ENCODE measurements at regions not wholly inside any gene's neighbourhood (a gene's known extent, or its start where the extent isn't known, plus 50 kb on each side); places are given as distances from the start of the nearest gene placed in this dataset.

DNA sequence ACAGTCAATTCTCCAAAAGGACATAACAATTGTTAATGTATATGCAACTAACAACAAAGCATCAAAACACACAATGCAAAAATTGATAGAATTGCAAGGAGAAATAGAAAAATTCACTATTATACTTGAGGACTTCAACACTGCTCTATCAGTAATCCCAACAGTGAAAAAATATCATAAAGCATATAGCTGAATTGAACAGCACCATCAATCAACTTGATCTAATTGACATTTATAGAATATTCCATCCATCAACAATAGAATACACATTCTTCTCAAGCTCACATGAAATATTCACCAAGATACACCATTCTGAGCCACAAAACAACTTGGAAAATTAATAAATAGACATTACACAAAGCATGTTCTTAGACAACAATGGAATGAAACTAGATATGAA is 60.1 kb upstream of the ASXL3 start:
- DNase-seq, result no peak

DNA sequence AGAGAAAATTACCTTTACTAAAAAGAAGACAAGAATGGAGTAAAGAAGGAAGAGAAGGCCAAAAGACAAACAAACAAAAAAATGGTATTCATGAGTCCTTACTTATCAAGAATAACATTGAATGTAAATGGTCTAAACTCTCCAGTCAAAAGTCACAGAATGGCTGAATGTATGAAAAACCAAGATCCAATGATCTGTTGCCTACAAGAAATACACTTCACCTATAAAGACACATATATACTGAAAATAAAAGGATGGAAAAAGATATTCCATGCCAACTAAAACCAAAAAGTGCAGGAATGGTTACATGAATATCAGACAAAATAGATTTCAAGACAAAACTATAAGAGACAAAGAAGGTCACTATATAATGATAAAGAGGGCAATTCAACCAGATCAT is 65.0 kb upstream of the ASXL3 start:
- no peak for DNase-seq

DNA sequence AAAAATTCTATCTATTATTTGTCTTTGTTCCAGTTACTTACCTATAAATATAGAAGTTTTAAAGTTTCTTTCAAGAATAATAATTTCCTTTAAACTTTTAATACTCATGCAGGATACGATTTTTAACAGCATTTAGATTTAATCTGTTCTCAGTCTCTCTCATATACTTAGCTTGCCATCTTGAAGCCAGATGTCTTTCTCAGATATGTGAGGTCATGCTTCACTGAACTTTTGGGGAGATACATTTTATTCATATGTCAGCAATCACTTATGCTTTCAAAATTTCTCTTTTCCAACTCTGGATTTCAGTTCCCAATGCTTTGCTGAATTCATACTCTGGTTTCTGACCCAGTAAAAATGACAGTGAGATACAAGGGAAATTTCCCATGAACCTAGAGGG is 66.5 kb upstream of the CCDC178 start:
- no peak for DNase-seq

DNA sequence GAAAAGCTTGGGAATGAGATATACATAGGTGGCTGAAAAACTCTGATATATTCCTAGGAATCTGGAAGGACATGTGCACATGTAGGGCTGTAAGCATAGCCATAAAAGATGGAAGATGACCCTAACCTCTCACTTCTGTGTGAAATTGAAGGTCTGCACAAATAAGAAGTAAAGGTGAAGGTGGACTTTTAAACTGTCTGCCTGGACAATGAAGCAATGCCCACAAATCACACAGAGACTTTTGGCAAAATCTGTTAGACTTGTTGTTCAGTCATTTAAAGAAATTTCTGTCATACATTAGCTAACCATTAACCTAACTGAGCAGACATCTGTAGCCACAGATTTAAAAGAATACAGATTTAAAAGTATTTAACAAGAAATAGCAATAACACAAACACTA is 65.3 kb upstream of the CCDC178 start:
- no peak for DNase-seq

DNA sequence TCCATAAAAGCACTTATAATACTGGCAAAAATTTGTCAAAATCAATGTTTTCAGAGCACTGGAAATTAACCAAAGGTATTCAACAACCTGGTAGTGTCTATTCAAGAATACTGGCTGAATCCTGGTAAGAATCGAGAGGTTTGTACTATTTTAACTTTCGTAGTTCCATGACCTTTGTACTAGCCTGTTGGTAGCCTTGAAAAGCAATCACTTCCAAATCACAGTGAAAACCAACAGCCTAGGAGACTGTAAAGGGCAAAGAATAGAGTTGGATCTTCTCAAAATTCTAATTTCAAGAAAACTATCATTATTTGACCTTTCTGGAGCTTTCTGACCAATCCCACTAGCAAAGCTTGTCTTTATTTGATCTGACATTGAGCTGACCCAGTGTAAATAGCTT is 64.8 kb upstream of the CCDC178 start:
- DNase-seq, result no peak

DNA sequence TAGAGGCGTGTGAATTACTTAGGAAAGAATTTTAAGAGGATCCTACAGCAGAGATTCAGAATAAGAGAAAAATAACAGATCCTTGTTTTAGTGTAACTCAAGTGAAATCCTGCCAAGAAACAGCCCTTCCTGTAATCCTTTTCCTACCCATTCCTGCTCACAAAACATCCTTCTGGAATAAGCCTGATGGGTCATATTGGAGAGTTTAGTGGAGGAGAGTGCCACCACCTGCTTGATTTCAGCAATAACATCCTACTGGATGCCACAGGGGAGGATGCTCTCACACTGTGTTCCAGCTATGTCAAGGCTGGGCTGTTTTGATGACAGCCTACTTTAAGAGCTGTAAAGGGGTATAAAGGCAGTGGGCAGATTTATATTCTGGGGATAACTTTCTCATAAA is 54.8 kb upstream of the CCDC178 start:
- DNase-seq, result peak; percentile 38
